GM12878 (cell line): ENCODE measurements at regions not wholly inside any gene's neighbourhood (a gene's known extent, or its start where the extent isn't known, plus 50 kb on each side); places are given as distances from the start of the nearest gene placed in this dataset.

Experiments
- GATAD2B ChIP-seq: fragments of 450-650 bp; conservative IDR thresholded peaks from 2 replicates; pipeline ENCODE4 v1.6.1; 2017; ENCODE audit warnings: low read depth, mild to moderate bottlenecking, moderate library complexity
- PKNOX1 ChIP-seq: fragments of 450-650 bp; IDR thresholded peaks from 2 replicates; pipeline ENCODE4 v1.6.1; 2016; ENCODE audit warnings: mild to moderate bottlenecking

- TF ChIP-seq GATAD2B (no peak), PKNOX1 (no peak)
Observed at GRCh38 chr9:86500031-86500430, 145.8 kb upstream of the TUT7 start.
